ENCODE measurements at regions not wholly inside any gene's neighbourhood (a gene's known extent, or its start where the extent isn't known, plus 50 kb on each side); places are given as distances from the start of the nearest gene placed in this dataset.

DNA sequence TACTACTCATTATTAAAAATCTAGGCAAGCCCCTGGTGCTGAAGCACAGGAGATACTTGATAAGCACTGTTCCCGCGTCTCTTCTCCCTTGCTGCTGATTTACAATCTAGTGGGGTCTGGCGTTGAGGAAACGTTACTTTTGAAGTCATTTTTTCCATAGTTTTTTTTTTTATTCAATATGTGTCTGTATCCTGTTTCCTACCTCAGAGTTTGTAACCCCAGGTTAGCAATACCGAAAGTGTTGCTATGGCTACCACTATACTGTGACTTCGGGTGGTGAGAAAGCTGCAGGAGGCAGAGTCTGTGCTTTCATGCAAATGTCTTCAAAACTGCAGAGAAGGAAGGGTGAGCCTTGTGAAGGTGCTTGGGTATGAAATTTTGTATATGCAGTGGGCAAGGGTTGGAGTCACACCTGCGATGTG is 458.8 kb upstream of the GHITM start:
- FAIRE-seq (no peak), DNase-seq (ENCODE audit: low read depth) (no peak)
- Mint-ChIP-seq H3K4me1 (ENCODE audit: low read depth, unreplicated experiment) (peaks cover 9% of the 10 kb centered on the region), H3K36me3 (ENCODE audit: low read depth, unreplicated experiment) (no peaks in the 10 kb centered on the region), H3K9me3 (ENCODE audit: unreplicated experiment) (peaks cover 2% of the 10 kb centered on the region), H3K27me3 (ENCODE audit: low read depth, unreplicated experiment) (no peaks in the 10 kb centered on the region), H3K4me3 (ENCODE audit: unreplicated experiment) (no peak overlapping the region), H3K27ac (ENCODE audit: unreplicated experiment) (no peak overlapping the region)
- Histone ChIP-seq H3K4me2 (ENCODE audit: low read length) (no peak overlapping the region), H3K4me1 (ENCODE audit: insufficient read depth, low read length) (no peaks in the 10 kb centered on the region), H3K27me3 (ENCODE audit: insufficient read depth, low read length) (no peaks in the 10 kb centered on the region), H3K9ac (ENCODE audit: low read length) (no peak overlapping the region), H3K36me3 (ENCODE audit: insufficient read depth, low read length) (no peaks in the 10 kb centered on the region), H3K9me3 (ENCODE audit: insufficient read depth, low read depth, low read length) (no peaks in the 10 kb centered on the region), H3K27ac (ENCODE audit: low read depth, low read length) (no peak overlapping the region), H3K4me3 (ENCODE audit: insufficient read depth, low read depth, low read length) (no peak overlapping the region), H4K20me1 (ENCODE audit: insufficient read depth, low read length) (no peaks in the 10 kb centered on the region), H3K79me2 (ENCODE audit: insufficient read depth, low read length) (no peaks in the 10 kb centered on the region), H2AFZ (ENCODE audit: low read depth, low read length) (no peak overlapping the region)
- TF ChIP-seq CTCF (IDR thresholded peaks at IDR 0.05; ENCODE audit: insufficient read depth, low read depth, low read length) (no peak), EZH2 (IDR thresholded peaks at IDR 0.05; ENCODE audit: insufficient read depth, low read length) (no peak)

GRCh38 chr10:83682414-83682813 is 456.9 kb upstream of the GHITM start:
- no peak for TF ChIP-seq CTCF (IDR thresholded peaks at IDR 0.05; ENCODE audit: insufficient read depth, low read depth, low read length)
- no peak for TF ChIP-seq EZH2 (IDR thresholded peaks at IDR 0.05; ENCODE audit: insufficient read depth, low read length)
- Histone ChIP-seq H3K4me3 (ENCODE audit: insufficient read depth, low read depth, low read length) (no peak overlapping the region), H3K79me2 (ENCODE audit: insufficient read depth, low read length) (no peaks in the 10 kb centered on the region)

GRCh38 chr10:83685458-83685857 is 453.9 kb upstream of the GHITM start:
- H3K4me3 ChIP-seq (ENCODE audit: insufficient read depth, low read depth, low read length), result no peak overlapping the region
- FAIRE-seq, result no peak

More at GRCh38 chr10:83682414-83682813, 456.9 kb upstream of the GHITM start:
- no peak for FAIRE-seq
- peaks cover 2% of the 10 kb centered on the region for H3K9me3 Mint-ChIP-seq (ENCODE audit: unreplicated experiment)
- Histone ChIP-seq H2AFZ (ENCODE audit: low read depth, low read length) (no peak overlapping the region), H3K4me2 (ENCODE audit: low read length) (no peak overlapping the region), H3K36me3 (ENCODE audit: insufficient read depth, low read length) (no peaks in the 10 kb centered on the region), H3K9me3 (ENCODE audit: insufficient read depth, low read depth, low read length) (no peaks in the 10 kb centered on the region), H3K27me3 (ENCODE audit: insufficient read depth, low read length) (no peaks in the 10 kb centered on the region), H4K20me1 (ENCODE audit: insufficient read depth, low read length) (no peaks in the 10 kb centered on the region), H3K9ac (ENCODE audit: low read length) (no peak overlapping the region), H3K27ac (ENCODE audit: low read depth, low read length) (no peak overlapping the region), H3K4me1 (ENCODE audit: insufficient read depth, low read length) (no peaks in the 10 kb centered on the region)
- H3K36me3 Mint-ChIP-seq (ENCODE audit: low read depth, unreplicated experiment), result no peaks in the 10 kb centered on the region
- H3K4me3 Mint-ChIP-seq (ENCODE audit: unreplicated experiment), result no peak overlapping the region
- no peak overlapping the region for H3K27ac Mint-ChIP-seq (ENCODE audit: unreplicated experiment)
- DNase-seq (ENCODE audit: low read depth), result no peak
- H3K4me1 Mint-ChIP-seq (ENCODE audit: low read depth, unreplicated experiment), result peaks cover 9% of the 10 kb centered on the region
- H3K27me3 Mint-ChIP-seq (ENCODE audit: low read depth, unreplicated experiment), result no peaks in the 10 kb centered on the region

More at GRCh38 chr10:83685458-83685857, 453.9 kb upstream of the GHITM start:
- Histone ChIP-seq H3K9ac (ENCODE audit: low read length) (no peak overlapping the region), H3K4me2 (ENCODE audit: low read length) (no peak overlapping the region), H3K4me1 (ENCODE audit: insufficient read depth, low read length) (no peaks in the 10 kb centered on the region), H4K20me1 (ENCODE audit: insufficient read depth, low read length) (no peaks in the 10 kb centered on the region), H3K79me2 (ENCODE audit: insufficient read depth, low read length) (no peaks in the 10 kb centered on the region), H2AFZ (ENCODE audit: low read depth, low read length) (no peak overlapping the region), H3K36me3 (ENCODE audit: insufficient read depth, low read length) (no peaks in the 10 kb centered on the region), H3K27ac (ENCODE audit: low read depth, low read length) (no peak overlapping the region), H3K9me3 (ENCODE audit: insufficient read depth, low read depth, low read length) (no peaks in the 10 kb centered on the region), H3K27me3 (ENCODE audit: insufficient read depth, low read length) (no peaks in the 10 kb centered on the region)
- Mint-ChIP-seq H3K4me1 (ENCODE audit: low read depth, unreplicated experiment) (no peaks in the 10 kb centered on the region), H3K27me3 (ENCODE audit: low read depth, unreplicated experiment) (no peaks in the 10 kb centered on the region), H3K36me3 (ENCODE audit: low read depth, unreplicated experiment) (no peaks in the 10 kb centered on the region), H3K4me3 (ENCODE audit: unreplicated experiment) (no peak overlapping the region), H3K27ac (ENCODE audit: unreplicated experiment) (no peak overlapping the region), H3K9me3 (ENCODE audit: unreplicated experiment) (no peaks in the 10 kb centered on the region)
- no peak for TF ChIP-seq EZH2 (IDR thresholded peaks at IDR 0.05; ENCODE audit: insufficient read depth, low read length)
- TF ChIP-seq CTCF (IDR thresholded peaks at IDR 0.05; ENCODE audit: insufficient read depth, low read depth, low read length), result no peak
- peak; percentile 17 for DNase-seq (ENCODE audit: low read depth)
